MCF 10A (cell line): ENCODE measurements at regions not wholly inside any gene's neighbourhood (a gene's known extent, or its start where the extent isn't known, plus 50 kb on each side); places are given as distances from the start of the nearest gene placed in this dataset.
"Not testable (repeated sequence)": the region's sequence is repeated elsewhere in the genome, so short reads cannot be mapped to it uniquely, and the experiment has no call there.

ENCODE experiments used
- BruUV-seq: library from RNA; stranded (reverse); fragments of 400-500 nt; replicated peaks from 2 replicates; lab custom pipeline; 2021; lab: Mats Ljungman, UMichigan
- CTCF ChIA-PET: fragments of 300-600 bp; sonication (Branson Sonifier 250); formaldehyde crosslinking; extraction: SDS; loops from one replicate; lab custom pipeline; 2021; ENCODE audit warnings: antibody characterized with exemption, inconsistent platforms; lab: Yijun Ruan, JAX
- POLR2A ChIA-PET: fragments of 300-600, 350-650 bp; sonication (Branson Sonifier 250); formaldehyde crosslinking; extraction: SDS; loops from one replicate; lab custom pipeline; 2020; ENCODE audit warnings: antibody characterized with exemption, inconsistent platforms; lab: Yijun Ruan, JAX
- DNase-seq: peaks from one replicate; pipeline ENCODE4 v3.0.0-alpha.2; 2018; ENCODE audit not compliant: unreplicated experiment
- H3K27ac Mint-ChIP-seq: one replicate; pipeline ENCODE4 v1.8.0; 2022; ENCODE audit warnings: mild to moderate bottlenecking, low read depth, mixed read lengths; ENCODE audit not compliant: unreplicated experiment
- H3K27me3 Mint-ChIP-seq: one replicate; pipeline ENCODE4 v1.8.0; 2022; ENCODE audit warnings: mixed read lengths; ENCODE audit not compliant: insufficient read depth, unreplicated experiment
- H3K36me3 Mint-ChIP-seq: one replicate; pipeline ENCODE4 v1.8.0; 2022; ENCODE audit warnings: mild to moderate bottlenecking, moderate library complexity, mixed read lengths; ENCODE audit not compliant: insufficient read depth, unreplicated experiment
- H3K4me1 Mint-ChIP-seq: one replicate; pipeline ENCODE4 v1.8.0; 2022; ENCODE audit warnings: mixed read lengths; ENCODE audit not compliant: insufficient read depth, unreplicated experiment
- H3K4me3 Mint-ChIP-seq: one replicate; pipeline ENCODE4 v1.8.0; 2022; ENCODE audit warnings: mild to moderate bottlenecking, moderate library complexity, mixed read lengths; ENCODE audit not compliant: unreplicated experiment
- H3K9me3 Mint-ChIP-seq: one replicate; pipeline ENCODE4 v1.8.0; 2022; ENCODE audit warnings: mixed read lengths; ENCODE audit not compliant: unreplicated experiment
- CTCF ChIP-seq: fragments of 200-600 bp; IDR thresholded peaks from one replicate; pipeline ENCODE4 v1.8.0; 2022; ENCODE audit warnings: antibody characterized with exemption, mild to moderate bottlenecking; ENCODE audit not compliant: unreplicated experiment
- intact Hi-C: fragments of 100-400 bp; cut with micrococcal nuclease; formaldehyde crosslinking; loops from 2 replicates; pipeline ENCODE4 v1.14.1; 2022

- BruUV-seq = no TSS peak
- POLR2A ChIA-PET = interaction anchor here (0.7 to 1.0 kb wide), 2 partner anchors 9 to 290 kb away, joined by 3 read pairs; no protein-coding TSS in a partner anchor
- TF ChIP-seq CTCF = no peak
- peaks cover 20% of the 10 kb centered on the region for H3K9me3 Mint-ChIP-seq
- DNase-seq = no peak
- H3K4me3 Mint-ChIP-seq = no peak overlapping the region
- H3K36me3 Mint-ChIP-seq = no peaks in the 10 kb centered on the region
- no peaks in the 10 kb centered on the region for H3K27me3 Mint-ChIP-seq
- CTCF ChIA-PET = interaction anchor here (0.5 kb wide), 1 partner anchor 158 kb away, joined by 3 read pairs; no protein-coding TSS in a partner anchor
- intact Hi-C loops = no loop called here
- no peaks in the 10 kb centered on the region for H3K4me1 Mint-ChIP-seq
- H3K27ac Mint-ChIP-seq = no peak overlapping the region
Measured at GRCh38 chr11:71130106-71130505, 122.3 kb downstream of the SHANK2 start.

GRCh38 chr11:71129624-71130023 is 122.8 kb downstream of the SHANK2 start:
- Mint-ChIP-seq H3K4me1 (no peaks in the 10 kb centered on the region), H3K27me3 (no peaks in the 10 kb centered on the region), H3K36me3 (no peaks in the 10 kb centered on the region), H3K27ac (no peak overlapping the region), H3K4me3 (no peak overlapping the region), H3K9me3 (peaks cover 15% of the 10 kb centered on the region)
- POLR2A ChIA-PET = interaction anchor here (1.0 kb wide), 1 partner anchor 9 kb away, joined by 3 read pairs; no protein-coding TSS in a partner anchor
- CTCF ChIA-PET = no interaction called here
- BruUV-seq = no TSS peak
- no peak for TF ChIP-seq CTCF
- intact Hi-C loops = no loop called here
- DNase-seq = peak; percentile 10

GRCh38 chr11:71127806-71128205 is 124.6 kb downstream of the SHANK2 start:
- Mint-ChIP-seq H3K4me1 (no peaks in the 10 kb centered on the region), H3K27ac (no peak overlapping the region), H3K36me3 (peaks cover 8% of the 10 kb centered on the region), H3K27me3 (no peaks in the 10 kb centered on the region), H3K4me3 (no peak overlapping the region), H3K9me3 (peaks cover 24% of the 10 kb centered on the region)
- no TSS peak for BruUV-seq
- ChIA-PET CTCF (no interaction called here), POLR2A (no interaction called here)
- intact Hi-C loops = no loop called here
- no peak for DNase-seq
- no peak for TF ChIP-seq CTCF

- DNase-seq, H3K4me3 Mint-ChIP-seq, POLR2A ChIA-PET, H3K4me1 Mint-ChIP-seq, intact Hi-C loops, H3K27me3 Mint-ChIP-seq, H3K27ac Mint-ChIP-seq, BruUV-seq: not testable (repeated sequence)
- H3K9me3 Mint-ChIP-seq = peaks cover 10% of the 10 kb centered on the region
- CTCF ChIA-PET = interaction anchor here (0.6 kb wide), 1 partner anchor 311 kb away, joined by 3 read pairs; no protein-coding TSS in a partner anchor
- H3K36me3 Mint-ChIP-seq = peaks cover 11% of the 10 kb centered on the region
Measured at GRCh38 chr11:71126401-71126800, 126.0 kb downstream of the SHANK2 start.
